AG09319 (cell line): ENCODE measurements at regions not wholly inside any gene's neighbourhood (a gene's known extent, or its start where the extent isn't known, plus 50 kb on each side); places are given as distances from the start of the nearest gene placed in this dataset.
"Not testable (repeated sequence)": the region's sequence is repeated elsewhere in the genome, so short reads cannot be mapped to it uniquely, and the experiment has no call there.

Source experiments
- DNase-seq: peaks from one replicate; pipeline ENCODE4 v3.0.0-alpha.2; 2010; ENCODE audit warnings: low read depth; ENCODE audit errors: extremely low read depth
- TF ChIP-seq, protein P1 (sequence below): IDR thresholded peaks from 2 replicates; pipeline ENCODE4 v1.5.1; 2011; ENCODE audit warnings: low read depth, mild to moderate bottlenecking, inconsistent platforms, low read length, moderate library complexity

DNA sequence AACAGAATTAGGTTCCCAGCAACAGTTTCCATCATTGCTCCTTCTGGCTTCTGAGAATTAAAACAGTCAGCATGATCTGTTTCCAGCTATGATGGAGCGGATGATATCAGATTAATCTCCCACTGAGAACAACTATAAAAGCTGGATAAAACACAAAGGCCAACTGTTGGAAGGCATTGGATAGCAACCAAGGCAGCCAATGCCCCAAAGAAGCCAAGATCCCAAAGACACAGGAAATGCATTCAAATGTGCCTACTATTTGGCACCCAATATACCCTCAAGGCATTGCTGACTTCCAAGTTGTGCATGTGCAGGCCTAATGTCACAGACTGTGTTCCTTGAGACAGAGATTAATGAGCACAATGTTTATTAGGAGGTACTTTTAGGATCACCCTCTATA, 259.3 kb downstream of the ARHGAP12 start:
- no peak for DNase-seq
- TF ChIP-seq, protein P1, sequence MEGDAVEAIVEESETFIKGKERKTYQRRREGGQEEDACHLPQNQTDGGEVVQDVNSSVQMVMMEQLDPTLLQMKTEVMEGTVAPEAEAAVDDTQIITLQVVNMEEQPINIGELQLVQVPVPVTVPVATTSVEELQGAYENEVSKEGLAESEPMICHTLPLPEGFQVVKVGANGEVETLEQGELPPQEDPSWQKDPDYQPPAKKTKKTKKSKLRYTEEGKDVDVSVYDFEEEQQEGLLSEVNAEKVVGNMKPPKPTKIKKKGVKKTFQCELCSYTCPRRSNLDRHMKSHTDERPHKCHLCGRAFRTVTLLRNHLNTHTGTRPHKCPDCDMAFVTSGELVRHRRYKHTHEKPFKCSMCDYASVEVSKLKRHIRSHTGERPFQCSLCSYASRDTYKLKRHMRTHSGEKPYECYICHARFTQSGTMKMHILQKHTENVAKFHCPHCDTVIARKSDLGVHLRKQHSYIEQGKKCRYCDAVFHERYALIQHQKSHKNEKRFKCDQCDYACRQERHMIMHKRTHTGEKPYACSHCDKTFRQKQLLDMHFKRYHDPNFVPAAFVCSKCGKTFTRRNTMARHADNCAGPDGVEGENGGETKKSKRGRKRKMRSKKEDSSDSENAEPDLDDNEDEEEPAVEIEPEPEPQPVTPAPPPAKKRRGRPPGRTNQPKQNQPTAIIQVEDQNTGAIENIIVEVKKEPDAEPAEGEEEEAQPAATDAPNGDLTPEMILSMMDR = no peak

GRCh38 chr10:31668326-31668725, 260.3 kb downstream of the ARHGAP12 start:
- TF ChIP-seq, protein P1 = no peak
- no peak for DNase-seq

DNA sequence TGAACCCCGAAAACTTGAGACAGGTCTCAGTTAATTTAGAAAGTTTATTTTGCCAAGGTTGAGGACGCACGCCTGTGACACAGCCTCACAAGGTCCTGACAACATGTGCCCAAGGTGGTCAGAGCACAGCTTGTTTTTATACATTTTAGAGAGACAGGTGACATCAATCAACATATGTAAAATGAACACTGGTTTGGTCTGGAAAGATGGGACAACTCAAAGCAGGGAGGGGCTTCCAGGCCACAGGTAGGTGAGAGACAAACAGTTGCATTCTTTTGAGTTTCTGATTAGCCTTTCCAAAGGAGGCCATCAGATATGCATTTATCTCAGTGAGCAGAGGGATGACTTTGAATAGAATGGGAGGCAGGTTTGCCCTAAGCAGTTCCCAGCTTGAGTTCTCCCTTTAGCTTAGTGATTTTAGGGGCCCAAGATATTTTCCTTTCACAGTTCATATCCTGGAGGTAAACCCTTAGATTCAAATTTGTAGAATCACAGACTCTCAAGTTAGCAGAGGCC, 262.8 kb downstream of the ARHGAP12 start:
- not testable (repeated sequence) for DNase-seq

- TF ChIP-seq, protein P1 = no peak
Observed at GRCh38 chr10:31664803-31665202, 263.8 kb downstream of the ARHGAP12 start.

DNA sequence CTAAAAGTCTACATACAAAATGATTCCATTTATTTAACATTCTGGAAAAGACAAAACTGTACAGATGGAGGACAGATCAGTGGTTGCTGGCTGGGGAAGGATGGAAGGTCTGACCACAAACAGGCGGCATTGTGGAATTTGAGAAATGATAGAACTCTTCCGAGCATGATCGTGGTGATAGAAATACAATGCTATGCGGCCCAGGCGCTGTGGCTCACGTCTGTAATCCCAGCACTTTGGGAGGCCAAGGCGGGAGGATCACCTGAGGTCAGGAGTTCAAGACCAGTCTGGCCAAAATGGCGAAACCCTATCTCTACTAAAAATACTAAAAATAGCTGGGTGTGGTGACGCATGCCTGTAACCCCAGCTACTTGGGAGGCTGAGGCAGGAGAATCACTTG, 264.6 kb downstream of the ARHGAP12 start:
- DNase-seq = not testable (repeated sequence)

More at GRCh38 chr10:31664803-31665202, 263.8 kb downstream of the ARHGAP12 start:
- DNase-seq = no peak

- TF ChIP-seq, protein P1 = no peak
- DNase-seq = no peak
Observed at GRCh38 chr10:31660300-31660699, 268.3 kb downstream of the ARHGAP12 start.

- DNase-seq = no peak
- TF ChIP-seq, protein P1 = no peak
Observed at GRCh38 chr10:31659665-31660064, 269.0 kb downstream of the ARHGAP12 start.

DNA sequence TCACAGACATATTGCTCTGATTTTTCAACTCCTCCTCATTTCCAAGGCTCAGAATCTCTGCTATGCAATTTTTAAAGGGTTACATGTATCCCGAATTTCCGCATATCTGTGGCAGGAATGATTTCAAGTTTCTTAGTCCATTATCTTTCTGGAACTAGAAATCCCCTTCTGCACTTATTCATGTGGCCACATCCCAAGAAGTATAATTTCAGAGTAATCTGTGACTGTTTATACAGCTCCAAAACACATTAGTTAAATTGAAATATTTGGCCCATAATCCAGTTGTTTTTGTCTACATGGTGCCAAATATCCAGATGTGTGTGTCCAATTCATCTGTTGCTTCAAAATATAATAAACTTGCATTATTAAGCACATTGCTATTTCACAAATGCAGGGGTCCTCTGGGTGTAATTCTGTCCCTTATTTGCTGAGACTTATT, 271.2 kb downstream of the ARHGAP12 start:
- DNase-seq = no peak
- TF ChIP-seq, protein P1 = no peak
